ENCODE measurements at regions not wholly inside any gene's neighbourhood (a gene's known extent, or its start where the extent isn't known, plus 50 kb on each side); places are given as distances from the start of the nearest gene placed in this dataset.

DNA sequence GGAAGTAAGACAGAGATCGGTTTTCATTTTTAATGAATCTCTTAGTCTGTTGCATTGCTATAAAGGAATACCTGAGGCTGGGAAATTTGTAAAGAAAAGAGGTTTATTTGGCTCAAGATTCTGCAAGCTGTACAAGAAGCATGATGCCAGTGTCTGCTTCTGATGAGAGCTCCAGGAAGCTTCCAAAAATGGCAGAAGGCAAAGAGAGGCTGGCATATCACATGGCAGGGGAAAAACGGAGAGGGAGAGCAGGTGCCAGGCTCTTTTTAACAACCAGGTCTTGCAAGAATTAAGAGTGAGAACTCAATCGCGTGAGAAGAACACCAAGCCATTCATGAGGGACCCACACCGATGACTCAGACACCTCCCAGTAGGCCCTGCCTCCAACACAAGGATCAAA is 125.0 kb upstream of the THSD7A start:
- Histone ChIP-seq H3K4me3 (no peak overlapping the region), H3K4me1 (no peaks in the 10 kb centered on the region), H3K27ac (no peak overlapping the region), H3K9me3 (no peaks in the 10 kb centered on the region), H3K27me3 (no peaks in the 10 kb centered on the region), H3K36me3 (no peaks in the 10 kb centered on the region)
- WGBS (ENCODE audit: insufficient coverage, low coverage, low lambda C conversion rate, missing lambda C conversion rate) = 63% methylated on average over 5 of the region's 5 CpGs
- TF ChIP-seq, protein P1, sequence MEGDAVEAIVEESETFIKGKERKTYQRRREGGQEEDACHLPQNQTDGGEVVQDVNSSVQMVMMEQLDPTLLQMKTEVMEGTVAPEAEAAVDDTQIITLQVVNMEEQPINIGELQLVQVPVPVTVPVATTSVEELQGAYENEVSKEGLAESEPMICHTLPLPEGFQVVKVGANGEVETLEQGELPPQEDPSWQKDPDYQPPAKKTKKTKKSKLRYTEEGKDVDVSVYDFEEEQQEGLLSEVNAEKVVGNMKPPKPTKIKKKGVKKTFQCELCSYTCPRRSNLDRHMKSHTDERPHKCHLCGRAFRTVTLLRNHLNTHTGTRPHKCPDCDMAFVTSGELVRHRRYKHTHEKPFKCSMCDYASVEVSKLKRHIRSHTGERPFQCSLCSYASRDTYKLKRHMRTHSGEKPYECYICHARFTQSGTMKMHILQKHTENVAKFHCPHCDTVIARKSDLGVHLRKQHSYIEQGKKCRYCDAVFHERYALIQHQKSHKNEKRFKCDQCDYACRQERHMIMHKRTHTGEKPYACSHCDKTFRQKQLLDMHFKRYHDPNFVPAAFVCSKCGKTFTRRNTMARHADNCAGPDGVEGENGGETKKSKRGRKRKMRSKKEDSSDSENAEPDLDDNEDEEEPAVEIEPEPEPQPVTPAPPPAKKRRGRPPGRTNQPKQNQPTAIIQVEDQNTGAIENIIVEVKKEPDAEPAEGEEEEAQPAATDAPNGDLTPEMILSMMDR (IDR thresholded peaks at IDR 0.05) = no peak
- TF ChIP-seq POLR2A (IDR thresholded peaks at IDR 0.05) = no peak
- DNase-seq = no peak
- intact Hi-C loops (cut with DNase I) = no loop called here
- no peak for ATAC-seq

DNA sequence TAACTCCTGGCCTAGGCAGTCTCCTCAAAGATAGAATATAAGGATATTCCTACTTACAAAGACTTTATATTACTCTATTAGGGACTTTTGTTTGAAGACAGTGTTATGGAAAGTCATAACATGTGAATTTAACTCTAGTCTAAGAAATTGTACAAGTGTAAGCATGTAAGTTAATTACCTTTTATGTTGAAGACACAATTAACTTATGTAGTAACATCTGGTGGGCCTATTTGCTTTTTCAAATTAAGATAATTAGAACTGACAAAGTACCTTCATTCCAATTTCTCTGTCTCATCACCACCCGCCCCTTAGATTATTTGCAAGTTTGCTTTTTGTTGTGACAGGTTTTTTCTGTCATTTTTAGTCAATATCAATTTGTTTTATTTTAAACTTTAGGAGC is 126.0 kb upstream of the THSD7A start:
- Histone ChIP-seq H3K27me3 (no peaks in the 10 kb centered on the region), H3K4me1 (no peaks in the 10 kb centered on the region), H3K9me3 (no peaks in the 10 kb centered on the region), H3K36me3 (no peaks in the 10 kb centered on the region), H3K4me3 (no peak overlapping the region), H3K27ac (no peak overlapping the region)
- TF ChIP-seq, protein P1 (IDR thresholded peaks at IDR 0.05) = no peak
- no peak for TF ChIP-seq POLR2A (IDR thresholded peaks at IDR 0.05)
- no peak for DNase-seq
- no peak for ATAC-seq
- 55% methylated on average over 1 of the region's 1 CpG for WGBS (ENCODE audit: insufficient coverage, low coverage, low lambda C conversion rate, missing lambda C conversion rate)
- intact Hi-C loops (cut with DNase I) = no loop called here

DNA sequence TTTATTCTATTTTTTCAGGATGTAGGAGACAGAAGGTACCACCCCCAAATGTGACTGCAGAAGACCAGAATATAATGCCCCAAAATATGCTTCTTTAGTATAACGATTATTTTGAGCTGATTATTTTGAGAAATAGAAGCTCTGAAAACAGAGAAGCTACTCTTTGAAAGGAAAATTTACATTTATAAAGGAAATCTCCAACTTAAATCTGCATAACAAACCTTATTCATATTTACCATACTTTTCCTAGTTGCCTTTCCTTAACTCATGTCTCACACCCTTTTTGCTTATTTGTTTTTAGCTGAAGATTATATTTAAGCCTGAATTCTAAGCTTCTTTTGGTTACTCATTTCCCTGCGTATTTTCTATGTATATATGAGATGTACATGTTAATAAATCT is 127.1 kb upstream of the THSD7A start:
- TF ChIP-seq, protein P1 (IDR thresholded peaks at IDR 0.05) = no peak
- TF ChIP-seq POLR2A (IDR thresholded peaks at IDR 0.05) = no peak
- DNase-seq = no peak
- Histone ChIP-seq H3K4me3 (no peak overlapping the region), H3K4me1 (no peaks in the 10 kb centered on the region), H3K36me3 (no peaks in the 10 kb centered on the region), H3K27ac (no peak overlapping the region), H3K9me3 (no peaks in the 10 kb centered on the region), H3K27me3 (no peaks in the 10 kb centered on the region)
- ATAC-seq = no peak
- intact Hi-C loops (cut with DNase I) = no loop called here
- 59% methylated on average over 2 of the region's 2 CpGs for WGBS (ENCODE audit: insufficient coverage, low coverage, low lambda C conversion rate, missing lambda C conversion rate)

DNA sequence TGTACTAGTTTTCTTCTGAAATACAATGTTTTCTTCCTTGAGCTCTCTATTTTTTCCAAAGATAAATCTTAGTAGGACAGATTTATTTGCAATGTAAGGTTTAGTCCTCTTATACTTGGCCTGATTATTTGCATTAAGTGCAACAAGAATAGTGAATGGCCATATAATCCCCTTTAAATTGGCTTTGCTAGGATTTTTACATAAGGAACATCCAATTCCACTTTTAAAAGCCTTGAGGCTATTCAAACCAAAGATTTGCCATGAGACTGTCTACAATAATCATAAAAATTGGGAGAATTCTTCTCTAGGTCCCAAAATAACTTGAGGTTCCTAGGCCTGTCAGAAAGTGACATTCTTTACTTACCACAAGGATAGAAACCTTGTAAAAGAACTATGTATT is 128.6 kb upstream of the THSD7A start:
- no peaks in the 10 kb centered on the region for H3K4me1 ChIP-seq
- H3K27ac ChIP-seq = no peak overlapping the region
- no peaks in the 10 kb centered on the region for H3K9me3 ChIP-seq
- TF ChIP-seq, protein P1 (IDR thresholded peaks at IDR 0.05) = no peak
- no peak for TF ChIP-seq POLR2A (IDR thresholded peaks at IDR 0.05)
- DNase-seq = no peak
- H3K36me3 ChIP-seq = no peaks in the 10 kb centered on the region
- H3K4me3 ChIP-seq = no peak overlapping the region
- no peaks in the 10 kb centered on the region for H3K27me3 ChIP-seq
- intact Hi-C loops (cut with DNase I) = no loop called here
- ATAC-seq = no peak

DNA sequence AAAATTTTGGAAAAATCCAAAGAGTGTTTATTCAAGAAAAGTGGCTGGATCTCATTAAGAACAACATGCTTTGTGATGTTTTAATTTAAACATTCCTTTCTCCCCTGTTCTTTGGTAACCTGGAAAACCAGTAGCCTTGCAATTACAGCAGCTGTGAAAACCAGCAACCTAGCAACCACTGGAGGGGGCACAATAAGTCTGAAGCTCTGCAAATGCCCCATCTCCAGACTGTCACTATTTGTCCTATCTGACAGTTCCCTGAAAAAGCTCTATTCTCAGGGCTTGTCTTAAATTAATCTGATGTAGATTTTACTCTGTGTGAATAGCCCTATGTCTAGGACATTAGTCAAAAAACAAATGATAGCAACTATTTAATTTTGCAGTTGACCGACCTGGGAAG is 137.6 kb upstream of the THSD7A start:
- no peaks in the 10 kb centered on the region for H3K4me1 ChIP-seq
- no peaks in the 10 kb centered on the region for H3K27me3 ChIP-seq
- TF ChIP-seq POLR2A (IDR thresholded peaks at IDR 0.05) = no peak
- TF ChIP-seq, protein P1 (IDR thresholded peaks at IDR 0.05) = no peak
- intact Hi-C loops (cut with DNase I) = no loop called here
- H3K9me3 ChIP-seq = no peaks in the 10 kb centered on the region
- H3K36me3 ChIP-seq = no peaks in the 10 kb centered on the region
- no peak overlapping the region for H3K4me3 ChIP-seq
- no peak overlapping the region for H3K27ac ChIP-seq
- DNase-seq (no peak), ATAC-seq (no peak)
- whole genome bisulfite sequencing (ENCODE audit: insufficient coverage, low coverage, low lambda C conversion rate, missing lambda C conversion rate) = 44% methylated on average over 1 of the region's 1 CpG

Measured in right lobe of liver (tissue), 6 donors.